ENCODE measurements at regions not wholly inside any gene's neighbourhood (a gene's known extent, or its start where the extent isn't known, plus 50 kb on each side); places are given as distances from the start of the nearest gene placed in this dataset.

DNA sequence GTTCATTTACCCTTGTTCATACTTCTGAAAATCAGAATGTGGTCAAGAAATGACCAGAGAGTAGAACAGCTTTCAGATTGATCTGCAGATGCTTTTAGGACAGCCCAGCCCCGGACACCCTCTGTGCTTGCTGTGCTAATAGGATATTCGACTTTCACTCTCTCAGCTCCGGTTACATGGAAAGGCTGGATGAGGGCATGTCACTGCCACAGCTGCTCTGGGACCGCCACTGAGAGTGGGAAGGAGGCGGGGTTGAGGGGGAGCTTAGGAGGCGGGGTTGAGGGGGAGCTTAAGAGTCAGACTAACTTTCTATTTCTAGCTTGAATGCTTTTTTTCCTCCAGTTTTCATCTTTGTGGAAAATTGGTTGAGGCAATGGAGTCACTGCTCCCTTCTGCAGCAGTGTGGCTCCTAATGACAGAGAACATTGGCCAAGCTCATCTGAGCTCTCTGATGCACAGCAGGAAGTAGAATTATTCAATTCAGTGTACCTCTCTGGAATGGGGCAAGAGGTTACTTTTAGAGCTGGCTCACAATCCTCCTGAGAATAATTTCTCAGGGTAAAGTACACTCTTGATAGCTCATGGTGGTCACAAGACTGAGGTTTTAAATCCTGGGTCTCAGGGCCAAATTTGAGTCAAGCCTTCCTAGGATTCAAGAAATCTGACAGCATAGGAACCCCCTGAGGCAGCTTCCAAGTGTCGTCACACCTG lies 74.6 kb upstream of the NPAS1 start:
- DNase-seq (ENCODE audit: low spot score): no peak
- ATAC-seq: peak; percentile 47

DNA sequence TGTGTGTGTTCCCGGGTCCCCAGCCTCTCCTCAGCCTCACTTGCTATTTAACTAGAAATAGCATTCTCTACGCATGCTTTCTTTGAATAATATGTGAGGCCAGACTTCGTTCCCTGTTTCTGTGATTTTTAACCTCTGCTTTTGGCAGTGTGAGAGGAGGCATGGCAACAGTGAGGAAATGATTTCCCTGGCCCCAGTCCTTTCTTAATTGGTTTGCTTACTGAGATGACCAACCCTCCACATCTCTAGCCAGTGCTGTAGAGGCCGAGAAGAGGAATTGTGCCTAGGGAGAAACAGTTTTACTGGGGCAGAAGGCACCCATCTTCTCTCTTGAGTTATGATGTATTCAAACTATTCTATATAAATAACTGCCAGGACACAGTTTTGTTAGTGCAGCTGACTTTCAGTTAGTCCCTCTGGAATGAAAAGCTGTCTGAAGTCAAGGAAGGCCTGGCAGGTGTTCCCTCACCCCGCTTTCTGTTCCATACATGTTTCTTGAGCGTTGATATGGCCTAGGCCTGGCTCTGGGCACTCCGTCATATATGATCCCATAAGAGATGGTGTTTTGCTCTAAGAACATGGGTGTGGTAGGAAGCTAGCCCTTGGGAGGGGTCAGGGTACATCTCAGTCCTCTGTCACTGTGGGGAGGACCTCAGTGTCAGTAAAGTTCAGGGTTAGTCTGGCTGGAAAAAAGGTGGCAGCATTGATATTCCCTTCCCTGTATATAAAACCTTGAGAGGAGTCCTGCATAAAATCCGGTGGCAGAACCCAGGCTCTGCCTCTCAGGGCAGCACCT lies 73.7 kb upstream of the NPAS1 start:
- ATAC-seq (peak; percentile 58), DNase-seq (ENCODE audit: low spot score) (no peak)

DNA sequence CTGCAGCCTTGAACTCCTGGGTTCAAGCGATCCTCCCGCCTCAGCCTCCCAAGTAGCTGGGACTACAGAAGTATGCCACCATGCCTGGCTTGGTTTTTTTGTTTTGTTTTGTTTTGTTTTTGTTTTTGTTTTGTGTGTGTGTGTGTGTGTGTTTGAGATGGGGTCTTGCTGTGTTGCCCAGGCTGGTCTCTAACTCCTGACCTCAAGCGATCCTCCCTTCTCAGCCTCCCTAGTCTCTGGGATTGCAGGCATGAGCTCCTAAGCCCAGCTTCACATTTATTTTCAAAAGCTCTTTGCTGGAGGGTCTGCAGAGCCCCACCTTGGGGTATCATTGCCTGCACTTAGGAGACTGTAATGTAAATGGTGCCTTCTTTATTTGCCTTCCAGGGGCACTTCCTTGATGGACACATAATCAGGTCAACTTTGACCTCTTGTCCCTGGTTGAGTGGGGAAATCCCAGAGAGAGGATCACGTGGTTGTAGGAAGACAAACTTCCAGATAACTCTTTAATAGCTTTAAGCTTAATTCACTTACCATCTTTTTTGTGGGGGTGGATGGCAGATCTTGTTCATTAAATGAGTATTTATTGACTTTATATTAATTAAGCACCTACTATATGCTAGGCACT lies 72.9 kb upstream of the NPAS1 start:
- peak; percentile 36 for ATAC-seq
- DNase-seq (ENCODE audit: low spot score): peak; percentile 58

DNA sequence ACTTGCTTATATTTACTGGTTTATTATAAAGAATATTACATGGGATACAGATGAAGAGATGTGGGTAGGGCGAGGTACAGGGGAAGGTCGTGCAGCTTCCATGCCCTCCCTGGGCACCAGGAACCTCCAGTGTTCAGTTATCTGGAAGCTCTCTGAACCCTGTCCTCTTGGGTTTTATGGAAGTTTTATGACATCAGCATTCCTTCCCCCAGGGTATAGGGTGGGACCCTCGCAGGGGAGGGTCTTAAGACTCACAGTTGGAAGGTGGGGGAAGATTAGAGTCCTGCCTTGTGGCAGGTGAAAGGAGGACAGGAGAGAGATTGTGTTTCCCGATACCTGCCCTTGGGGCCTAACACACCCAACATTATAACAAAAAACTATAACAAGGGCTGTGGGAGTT lies 71.8 kb upstream of the NPAS1 start:
- DNase-seq (ENCODE audit: low spot score): no peak
- no peak for ATAC-seq

DNA sequence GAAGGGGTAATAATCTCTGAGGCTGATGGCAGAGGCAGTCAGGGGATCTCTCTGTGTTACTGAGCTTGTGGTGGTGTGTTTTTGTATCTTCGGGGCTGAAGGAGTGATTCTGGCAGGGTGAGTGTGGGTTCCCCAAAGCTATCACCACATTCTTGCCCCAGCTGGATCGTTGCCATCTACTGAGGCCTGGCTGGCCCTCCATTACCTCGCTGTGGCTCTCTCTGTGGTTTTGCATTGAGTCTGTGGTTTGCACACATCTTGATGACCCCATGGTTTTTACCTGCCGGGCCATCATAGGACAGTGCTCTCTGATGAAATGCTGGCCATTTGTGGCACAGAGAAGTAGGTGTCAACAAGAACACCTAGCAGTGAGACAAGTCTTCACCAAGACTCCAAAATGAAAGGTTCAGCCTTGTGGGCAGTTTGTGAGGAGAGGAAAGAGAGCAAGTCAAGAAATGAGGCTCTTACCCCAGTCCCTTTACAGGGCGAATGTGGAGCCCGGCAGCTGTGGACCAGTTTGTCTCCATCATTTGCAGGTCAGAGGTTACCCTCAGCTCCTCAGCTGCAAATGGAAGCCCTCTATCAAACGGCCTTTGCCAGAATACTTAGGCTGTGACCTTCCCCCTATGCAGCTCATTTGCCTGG lies 69.0 kb upstream of the NPAS1 start:
- ATAC-seq (no peak), DNase-seq (ENCODE audit: low spot score) (no peak)

DNA sequence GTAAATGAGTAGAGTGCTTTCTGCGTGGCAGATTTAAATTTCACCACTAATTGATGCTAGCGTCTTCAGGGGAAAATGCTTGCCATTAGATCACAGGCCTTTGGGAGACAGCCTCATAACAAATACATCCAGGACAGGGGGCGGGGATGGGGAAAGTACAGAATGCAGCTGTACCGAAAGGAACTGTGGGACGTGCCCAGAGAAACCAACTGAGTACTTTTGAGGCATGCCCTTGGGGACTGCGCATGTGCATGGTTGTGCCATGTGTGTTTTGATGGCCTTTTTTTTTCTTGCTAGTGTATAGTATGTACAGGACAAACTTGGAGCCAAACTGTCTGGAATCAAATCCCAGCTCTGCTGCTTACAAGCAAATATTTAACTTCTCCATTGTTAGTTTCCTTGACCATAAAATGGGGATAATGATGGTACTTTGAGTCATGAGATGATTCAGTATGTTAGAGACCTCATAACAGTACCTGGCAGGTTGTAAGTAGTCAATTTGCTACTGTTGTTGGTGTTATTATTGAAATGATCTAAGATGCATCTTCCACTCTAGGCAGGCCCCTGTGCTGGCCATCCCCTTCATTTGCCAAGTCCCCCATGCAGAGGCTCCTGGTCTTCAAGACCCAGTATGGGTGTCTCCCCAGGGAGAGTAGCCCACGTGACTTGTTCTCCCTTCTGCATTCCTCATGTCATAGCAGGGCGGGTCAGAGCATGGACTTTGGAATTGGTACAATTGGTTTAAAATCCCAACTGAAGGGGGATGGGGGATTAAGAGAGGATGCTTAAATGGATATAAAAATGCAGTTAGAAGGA lies 68.3 kb upstream of the NPAS1 start:
- DNase-seq (ENCODE audit: low spot score): peak; percentile 58
- peak; percentile 49 for ATAC-seq

DNA sequence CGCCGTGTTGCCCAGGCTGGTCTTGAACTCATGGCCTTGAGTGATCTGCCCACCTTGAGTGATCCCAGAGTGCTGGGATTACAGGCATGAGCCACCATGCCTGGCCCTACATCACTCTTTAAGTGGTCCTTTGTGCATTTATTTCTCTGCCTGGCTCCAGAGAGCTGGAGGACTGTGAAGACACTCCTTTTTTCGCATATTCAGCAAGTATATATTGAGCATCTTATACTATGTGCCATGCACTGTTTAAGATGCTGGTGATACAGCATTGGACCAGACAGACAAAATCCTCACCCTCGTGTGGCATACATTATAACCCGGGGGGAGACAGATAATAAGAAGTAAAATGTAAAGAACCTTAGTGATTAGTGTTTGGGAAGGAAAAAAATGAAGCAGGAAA lies 66.8 kb upstream of the NPAS1 start:
- ATAC-seq: no peak
- DNase-seq (ENCODE audit: low spot score): no peak

DNA sequence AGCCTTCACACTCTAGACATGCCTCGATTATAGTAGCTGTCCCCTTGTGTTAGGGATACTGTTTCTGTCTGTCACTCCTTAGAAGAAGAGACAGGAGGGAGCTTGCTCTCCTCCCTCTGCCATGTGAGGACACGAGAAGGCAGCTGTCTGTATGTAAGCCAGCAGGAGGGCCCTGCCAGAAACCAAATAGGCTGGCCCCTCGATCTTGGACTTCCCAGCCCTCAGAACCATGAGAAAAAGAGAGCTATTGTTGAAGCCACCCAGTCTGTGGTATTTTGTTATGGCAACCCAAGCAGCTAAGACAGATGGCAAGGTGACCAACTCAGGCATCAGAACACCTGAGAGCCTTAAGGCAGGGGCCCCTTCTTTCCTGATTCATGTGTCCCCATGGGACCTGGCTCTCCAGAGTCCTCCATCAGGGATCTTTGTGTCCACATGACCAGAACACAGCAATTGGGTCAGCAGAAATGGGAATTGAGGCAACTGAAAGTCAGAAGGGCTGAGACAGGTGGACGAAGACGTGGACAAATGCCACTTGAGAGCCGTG lies 65.6 kb upstream of the NPAS1 start:
- ATAC-seq (peak; percentile 3), DNase-seq (ENCODE audit: low spot score) (no peak)

DNA sequence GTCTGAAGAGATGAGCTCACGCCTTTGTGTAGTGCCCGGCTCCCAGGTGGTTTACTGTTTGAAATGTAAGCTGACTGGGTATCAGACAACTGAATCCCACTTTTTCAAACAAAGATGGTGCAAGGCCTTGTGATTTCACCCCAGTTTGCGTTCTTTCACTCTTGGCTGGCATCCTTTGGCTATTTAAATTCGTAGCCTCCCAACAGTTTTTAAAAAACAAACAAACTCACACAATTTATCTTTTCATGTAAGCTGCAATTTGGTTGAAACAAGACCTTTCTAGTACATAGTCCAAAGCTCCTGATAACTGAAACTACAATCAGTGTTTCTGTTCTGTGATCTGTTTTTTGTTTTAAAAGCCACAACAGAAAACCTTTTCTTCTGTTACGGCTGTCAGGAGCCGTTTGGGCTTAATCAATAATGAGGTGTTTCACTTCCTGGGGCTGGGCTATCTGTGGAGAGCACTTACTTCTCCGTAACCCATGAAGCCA lies 65.1 kb upstream of the NPAS1 start:
- DNase-seq (ENCODE audit: low spot score) (no peak), ATAC-seq (peak; percentile 55)

DNA sequence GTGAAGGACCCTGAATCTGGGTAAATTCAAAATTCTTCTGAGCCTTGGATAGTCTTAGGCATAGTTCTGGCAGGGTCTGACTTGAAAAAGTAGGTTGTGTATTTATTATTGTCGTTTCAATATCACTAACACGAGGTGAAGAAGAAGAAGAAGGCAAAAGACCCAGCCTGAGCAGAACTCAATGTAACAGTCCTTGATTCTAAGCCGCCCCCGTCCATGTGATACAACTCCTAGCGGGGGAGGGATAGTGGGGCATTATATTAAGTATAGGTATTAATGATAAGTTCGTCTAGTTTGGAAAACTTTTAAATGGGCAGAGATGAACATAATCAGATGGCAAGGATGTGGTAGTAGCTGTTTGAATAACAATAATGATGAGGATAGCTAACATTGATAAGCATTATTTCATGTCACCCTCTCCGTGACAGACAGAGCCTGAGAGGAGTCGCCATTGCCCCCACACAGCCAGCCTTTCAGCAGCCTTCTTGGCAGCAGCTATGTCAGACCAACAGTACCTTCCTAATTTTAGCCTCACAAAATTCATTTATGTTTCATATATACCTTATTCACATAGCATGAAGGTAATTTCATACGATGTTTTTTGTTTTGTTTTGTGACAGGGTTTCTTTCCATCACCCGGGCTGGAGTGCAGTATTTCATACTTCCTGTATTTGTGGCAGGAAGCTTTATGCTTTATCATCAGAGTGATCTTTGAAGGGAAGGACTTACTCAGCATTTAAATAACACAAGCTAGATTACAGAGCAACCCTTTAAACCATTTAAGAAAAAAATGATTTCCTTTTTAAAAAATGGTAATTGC lies 64.4 kb upstream of the NPAS1 start:
- peak; percentile 5 for ATAC-seq
- DNase-seq (ENCODE audit: low spot score): no peak

DNA sequence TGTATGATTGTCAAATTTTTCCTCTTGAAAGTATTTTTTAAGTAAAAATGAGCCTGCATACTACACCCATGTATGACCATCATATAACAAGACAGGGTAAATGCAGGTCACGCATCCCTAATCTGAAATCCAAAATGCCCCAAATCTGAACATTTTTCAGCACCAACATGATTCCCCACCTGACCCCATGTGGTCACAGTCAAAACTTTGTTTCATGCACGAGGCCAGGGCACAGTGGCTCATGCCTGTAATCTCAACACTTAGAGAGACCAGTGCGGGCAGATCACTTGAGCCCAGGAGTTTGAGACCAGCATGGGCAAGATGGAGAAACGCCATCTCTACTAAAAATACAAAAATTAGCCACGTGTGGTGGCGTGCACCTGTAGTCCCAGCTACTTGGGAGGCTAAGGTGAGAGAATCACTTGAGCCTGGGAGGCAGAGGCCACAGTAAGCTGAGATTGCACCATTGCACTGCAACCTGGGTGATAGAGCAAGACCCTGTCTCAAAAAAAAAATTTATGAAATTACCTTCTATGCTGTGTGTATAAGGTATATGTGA lies 63.7 kb upstream of the NPAS1 start:
- no peak for DNase-seq (ENCODE audit: low spot score)
- ATAC-seq: no peak

DNA sequence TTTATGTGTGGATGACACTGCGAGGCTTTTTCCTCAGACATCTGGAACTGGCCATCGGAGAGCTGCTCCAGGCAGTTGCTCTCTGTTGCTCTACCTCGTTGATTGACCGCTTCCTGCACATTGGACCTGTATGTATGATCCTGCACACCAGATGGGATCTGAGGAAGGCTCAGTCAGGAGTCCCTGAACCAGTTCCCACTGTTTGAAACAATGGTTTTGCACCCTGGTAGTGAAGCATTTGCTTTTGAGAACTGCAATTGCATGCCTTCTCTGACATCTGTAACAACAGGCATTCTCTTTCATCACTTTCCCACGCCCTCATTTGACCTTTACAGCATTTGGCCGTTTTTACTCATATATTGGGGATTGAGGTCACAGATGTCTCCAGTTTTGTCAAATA lies 61.1 kb upstream of the NPAS1 start:
- DNase-seq (ENCODE audit: low spot score) (no peak), ATAC-seq (peak; percentile 6)

DNA sequence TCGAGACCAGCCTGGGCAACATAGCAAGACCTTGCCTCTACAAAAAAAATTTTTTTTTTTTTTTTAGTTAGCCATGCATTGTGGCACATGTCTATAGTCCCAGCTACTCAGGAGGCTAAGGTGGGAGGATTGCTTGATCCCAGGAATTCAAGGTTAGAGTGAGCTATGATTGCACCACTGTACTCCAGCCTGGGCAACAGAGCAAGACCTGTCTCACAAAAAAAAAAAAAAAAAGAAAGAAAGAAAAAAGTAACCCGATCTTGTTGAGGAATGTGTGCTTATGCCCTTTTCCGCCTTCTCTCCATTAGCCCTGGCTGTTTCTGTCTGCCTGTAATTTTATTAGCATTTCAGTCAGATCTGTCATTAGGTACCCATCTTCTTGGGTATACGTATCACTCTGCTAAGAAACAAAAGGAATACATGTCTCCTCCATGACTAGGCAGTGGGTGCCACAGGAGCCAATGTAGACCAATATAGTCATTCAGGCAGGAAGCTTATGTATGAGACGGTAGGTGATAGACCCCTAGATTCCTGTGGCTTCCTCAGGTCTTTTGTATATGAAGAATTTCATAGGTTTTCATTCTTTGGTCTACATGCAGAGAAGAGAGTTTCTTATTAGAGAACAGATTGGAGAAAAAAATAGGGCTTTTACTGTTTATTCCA lies 59.6 kb upstream of the NPAS1 start:
- no peak for DNase-seq (ENCODE audit: low spot score)
- no peak for ATAC-seq

DNA sequence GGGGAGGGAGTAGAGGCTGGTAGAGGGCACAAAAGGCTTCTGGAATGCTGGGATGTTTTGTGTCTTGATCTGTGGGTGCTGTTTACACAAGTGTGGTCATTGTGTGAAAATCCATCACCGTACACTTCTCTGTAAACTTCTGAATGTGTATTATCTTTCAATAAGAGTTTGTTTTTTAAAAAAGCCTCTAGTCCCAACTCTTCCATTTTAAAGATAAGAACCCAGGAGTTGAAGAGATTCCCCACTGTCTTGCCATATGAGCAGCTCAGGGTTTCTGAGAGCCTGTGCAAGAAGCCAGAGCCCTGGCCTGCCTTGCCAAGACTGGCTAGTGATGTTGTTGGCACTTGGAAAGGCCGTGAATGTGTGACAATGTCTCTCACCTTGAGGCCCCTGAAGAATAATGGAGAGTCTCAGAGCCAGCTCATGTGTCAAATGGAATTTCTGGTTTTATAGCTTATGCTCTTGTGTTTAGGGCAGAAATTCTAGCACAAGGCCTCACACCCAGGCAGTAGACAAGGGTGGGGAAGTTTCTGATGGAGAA lies 57.5 kb upstream of the NPAS1 start:
- no peak for ATAC-seq
- no peak for DNase-seq (ENCODE audit: low spot score)

DNA sequence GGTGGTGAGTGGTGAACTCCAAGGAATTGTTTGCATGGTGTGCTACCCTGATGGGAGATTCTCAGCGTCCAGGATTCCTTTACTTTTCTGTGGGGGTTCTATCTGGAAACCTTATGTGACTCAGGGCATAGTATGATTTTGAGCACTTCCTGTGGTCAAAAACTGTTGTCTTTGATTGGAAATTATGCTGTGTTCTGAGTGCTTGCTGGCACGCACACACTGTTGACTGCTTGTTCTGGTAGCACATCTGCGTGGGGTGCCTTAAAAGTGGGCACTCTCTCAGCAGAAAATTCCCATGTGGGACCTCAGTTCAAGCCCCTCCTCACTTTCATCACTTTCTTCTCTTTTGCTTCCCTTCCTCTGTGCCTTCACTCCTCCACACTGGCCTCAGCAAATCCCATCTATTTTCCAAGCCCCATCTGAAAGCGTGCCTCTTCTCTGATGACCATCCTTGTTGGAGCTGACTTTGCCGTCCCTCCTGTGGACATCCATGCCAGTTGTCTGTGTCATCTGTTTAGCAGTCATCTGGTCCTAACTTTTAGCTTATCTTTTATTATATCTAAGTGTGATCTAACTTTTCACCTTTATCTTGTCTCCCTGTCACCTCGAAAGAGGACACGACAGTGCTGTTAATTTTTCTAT lies 56.4 kb upstream of the NPAS1 start:
- ATAC-seq: no peak
- no peak for DNase-seq (ENCODE audit: low spot score)

DNA sequence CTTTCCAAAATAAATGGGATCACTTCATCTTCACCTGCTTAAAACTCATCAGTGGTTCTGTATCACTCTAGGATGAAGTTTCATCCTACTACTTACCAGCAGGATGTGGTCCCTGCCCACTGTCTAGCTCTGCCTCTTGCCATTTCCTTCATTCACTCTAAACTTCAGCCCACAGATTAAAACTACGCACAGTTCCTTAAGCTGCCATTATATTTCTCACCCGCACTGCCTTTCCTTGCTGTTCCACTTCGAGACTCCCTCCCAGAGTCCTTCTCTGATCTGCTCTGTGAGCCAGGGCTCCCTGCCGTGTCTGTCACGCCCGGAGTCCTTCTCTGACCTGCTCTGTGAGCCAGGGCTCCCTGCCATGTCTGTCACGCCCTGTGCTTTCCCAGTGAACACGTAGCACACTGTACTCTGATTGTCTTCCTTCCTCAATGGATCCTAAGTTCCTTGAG lies 52.0 kb upstream of the NPAS1 start:
- ATAC-seq (peak; percentile 83), DNase-seq (ENCODE audit: low spot score) (no peak)
